CD4-positive, alpha-beta T cell (primary cell): ENCODE measurements at regions not wholly inside any gene's neighbourhood (a gene's known extent, or its start where the extent isn't known, plus 50 kb on each side); places are given as distances from the start of the nearest gene placed in this dataset.
"Not testable (repeated sequence)": the region's sequence is repeated elsewhere in the genome, so short reads cannot be mapped to it uniquely, and the experiment has no call there.

ENCODE experiments used
- ATAC-seq: fragments of 200-7000 bp; cut with Tn5 transposase; one replicate; pipeline ENCODE4 v1.10.0; 2022; ENCODE audit warnings: mild to moderate bottlenecking; ENCODE audit not compliant: poor library complexity
- CTCF ChIA-PET: fragments of 350-600 bp; sonication (Branson Sonifier 250); formaldehyde crosslinking; loops from one replicate; lab custom pipeline; 2021; ENCODE audit warnings: antibody characterized with exemption, inconsistent platforms; lab: Charles Lee
- POLR2A ChIA-PET: fragments of 350-600 bp; sonication (Branson Sonifier 250); formaldehyde crosslinking; loops from one replicate; lab custom pipeline; 2021; ENCODE audit warnings: antibody characterized with exemption, inconsistent platforms; lab: Charles Lee
- DNase-seq, 14 experiments: peaks; one replicate each; pipeline ENCODE4 v3.0.0-alpha.2; 2013 to 2020; ENCODE audit warnings: mixed read lengths in 2 of 14
- H3K27ac ChIP-seq, 2 donors: one replicate each; pipeline versions ENCODE4 v1.5.1 to v1.7.0; 2013; ENCODE audit warnings: low read length in 2 of 2, low read depth in 1 of 2, mild to moderate bottlenecking in 1 of 2
- H3K27me3 ChIP-seq, 2 experiments: 1 replicate in 1 of 2; 2 replicates in 1 of 2; pipeline versions ENCODE4 v1.6.1 to v1.7.0; 2013; ENCODE audit warnings: low read length in 2 of 2, control low read depth in 1 of 2, mild to moderate bottlenecking in 1 of 2, moderate library complexity in 1 of 2; ENCODE audit not compliant: insufficient read depth in 2 of 2, control insufficient read depth in 1 of 2
- H3K36me3 ChIP-seq: one replicate; pipeline ENCODE4 v1.6.1; 2013; ENCODE audit warnings: low read length, control low read depth; ENCODE audit not compliant: insufficient read depth
- H3K4me1 ChIP-seq: one replicate; pipeline ENCODE4 v1.6.1; 2013; ENCODE audit warnings: low read length, control low read depth; ENCODE audit not compliant: insufficient read depth
- H3K4me3 ChIP-seq: one replicate; pipeline ENCODE4 v1.5.1; 2013; ENCODE audit warnings: mild to moderate bottlenecking, low read length, moderate library complexity
- H3K9me3 ChIP-seq, 2 experiments: 1 replicate in 1 of 2; 2 replicates in 1 of 2; pipeline versions ENCODE4 v1.6.1 to v1.7.0; 2013; ENCODE audit warnings: low read length in 2 of 2, mild to moderate bottlenecking in 2 of 2, control low read depth in 1 of 2, moderate library complexity in 1 of 2; ENCODE audit not compliant: control insufficient read depth in 1 of 2, insufficient read depth in 1 of 2
- H3K27ac Mint-ChIP-seq: one replicate; pipeline ENCODE4 v1.8.0; 2020; ENCODE audit warnings: mixed read lengths
- H3K27me3 Mint-ChIP-seq: one replicate; pipeline ENCODE4 v1.8.0; 2021; ENCODE audit warnings: mixed read lengths
- H3K36me3 Mint-ChIP-seq: one replicate; pipeline ENCODE4 v1.8.0; 2021; ENCODE audit warnings: low read depth, mixed read lengths
- H3K4me1 Mint-ChIP-seq: one replicate; pipeline ENCODE4 v1.8.0; 2021; ENCODE audit warnings: low read depth, mixed read lengths
- H3K4me3 Mint-ChIP-seq: one replicate; pipeline ENCODE4 v1.8.0; 2020; ENCODE audit warnings: mild to moderate bottlenecking, mixed read lengths
- H3K9me3 Mint-ChIP-seq: one replicate; pipeline ENCODE4 v1.8.0; 2020; ENCODE audit warnings: mixed read lengths
- CTCF ChIP-seq: fragments of 200-600 bp; IDR thresholded peaks from one replicate; pipeline ENCODE4 v1.8.0; 2022; ENCODE audit warnings: antibody characterized with exemption, mild to moderate bottlenecking
- intact Hi-C, 2 experiments: fragments of 100-400 bp; cut with DNase I in 1 of 2; cut with micrococcal nuclease in 1 of 2; formaldehyde crosslinking; loops; one replicate each; pipeline versions ENCODE4 v1.15.1 to v1.9.0; 2023 to 2025; cut with DNase I, micrococcal nuclease

GRCh38 chr1:65632235-65632634 is 160.5 kb upstream of the PDE4B start:
- H3K36me3 Mint-ChIP-seq: no peaks in the 10 kb centered on the region
- no peaks in the 10 kb centered on the region for H3K27me3 Mint-ChIP-seq
- ATAC-seq (no peak), DNase-seq (no peak)
- Histone ChIP-seq H3K9me3 (no peaks in the 10 kb centered on the region), H3K4me1 (no peaks in the 10 kb centered on the region), H3K27ac (no peak overlapping the region), H3K27me3 (no peaks in the 10 kb centered on the region), H3K36me3 (no peaks in the 10 kb centered on the region), H3K4me3 (no peak overlapping the region)
- H3K4me1 Mint-ChIP-seq: no peaks in the 10 kb centered on the region
- no peak overlapping the region for H3K4me3 Mint-ChIP-seq
- POLR2A ChIA-PET: no interaction called here
- no peaks in the 10 kb centered on the region for H3K9me3 Mint-ChIP-seq
- intact Hi-C loops: no loop called here
- CTCF ChIA-PET: no interaction called here
- no peak overlapping the region for H3K27ac Mint-ChIP-seq
- no peak for TF ChIP-seq CTCF

- Histone ChIP-seq H3K27me3 (no peaks in the 10 kb centered on the region), H3K27ac (no peak overlapping the region), H3K9me3 (no peaks in the 10 kb centered on the region), H3K4me1 (no peaks in the 10 kb centered on the region), H3K36me3 (no peaks in the 10 kb centered on the region), H3K4me3 (no peak overlapping the region)
- DNase-seq (no peak), ATAC-seq (no peak)
- Mint-ChIP-seq H3K4me1 (no peaks in the 10 kb centered on the region), H3K4me3 (no peak overlapping the region), H3K36me3 (no peaks in the 10 kb centered on the region), H3K9me3 (no peaks in the 10 kb centered on the region), H3K27ac (no peak overlapping the region), H3K27me3 (peaks cover 9% of the 10 kb centered on the region)
- intact Hi-C loops: no loop called here
- POLR2A ChIA-PET: no interaction called here
- CTCF ChIA-PET: no interaction called here
- no peak for TF ChIP-seq CTCF
These were observed 152.6 kb upstream of the PDE4B start for GRCh38 chr1:65640046-65640445.

- H3K4me1 Mint-ChIP-seq, POLR2A ChIA-PET, DNase-seq, H3K4me3 ChIP-seq, H3K9me3 ChIP-seq, intact Hi-C loops, H3K27ac Mint-ChIP-seq, H3K9me3 Mint-ChIP-seq, ATAC-seq, H3K4me3 Mint-ChIP-seq, H3K36me3 Mint-ChIP-seq, H3K27me3 ChIP-seq, H3K27ac ChIP-seq, H3K36me3 ChIP-seq, H3K4me1 ChIP-seq: not testable (repeated sequence)
- peaks cover 19% of the 10 kb centered on the region for H3K27me3 Mint-ChIP-seq
- CTCF ChIA-PET: interaction anchor here (0.6 kb wide), 1 partner anchor 1391 kb away, joined by 3 read pairs; no protein-coding TSS in a partner anchor
These were observed 143.5 kb upstream of the PDE4B start for GRCh38 chr1:65649185-65649584.

- Histone ChIP-seq H3K27ac (no peak overlapping the region), H3K27me3 (peaks cover 0 to 2% of the 10 kb centered on the region in 2 experiments), H3K9me3 (peaks cover 0 to 6% of the 10 kb centered on the region in 2 experiments), H3K4me1 (no peaks in the 10 kb centered on the region), H3K36me3 (no peaks in the 10 kb centered on the region), H3K4me3 (no peak overlapping the region)
- TF ChIP-seq CTCF: no peak
- intact Hi-C loops: no loop called here
- no peak for ATAC-seq
- Mint-ChIP-seq H3K27ac (no peak overlapping the region), H3K9me3 (peaks cover 6% of the 10 kb centered on the region), H3K36me3 (no peaks in the 10 kb centered on the region), H3K27me3 (peaks cover 26% of the 10 kb centered on the region), H3K4me3 (no peak overlapping the region), H3K4me1 (no peaks in the 10 kb centered on the region)
- CTCF ChIA-PET: no interaction called here
- POLR2A ChIA-PET: no interaction called here
- DNase-seq: no peak
These were observed 142.0 kb upstream of the PDE4B start for GRCh38 chr1:65650682-65651081.

- H3K4me3 Mint-ChIP-seq, H3K9me3 Mint-ChIP-seq, POLR2A ChIA-PET: not testable (repeated sequence)
These were observed 138.2 kb upstream of the PDE4B start for GRCh38 chr1:65654526-65654925.

More at GRCh38 chr1:65654526-65654925, 138.2 kb upstream of the PDE4B start:
- intact Hi-C loops, H3K4me1 ChIP-seq, H3K4me3 ChIP-seq, CTCF ChIA-PET, H3K27me3 ChIP-seq, H3K36me3 ChIP-seq, ATAC-seq, H3K36me3 Mint-ChIP-seq, H3K9me3 ChIP-seq, H3K27ac ChIP-seq, DNase-seq, H3K4me1 Mint-ChIP-seq, H3K27ac Mint-ChIP-seq: not testable (repeated sequence)
- peaks cover 20% of the 10 kb centered on the region for H3K27me3 Mint-ChIP-seq
